HCT116 (cell line): ENCODE measurements at regions not wholly inside any gene's neighbourhood (a gene's known extent, or its start where the extent isn't known, plus 50 kb on each side); places are given as distances from the start of the nearest gene placed in this dataset.
"Not testable (repeated sequence)": the region's sequence is repeated elsewhere in the genome, so short reads cannot be mapped to it uniquely, and the experiment has no call there.

ENCODE experiments used
- CEBPB ChIP-seq: IDR thresholded peaks from 2 replicates; pipeline ENCODE4 v1.6.1; 2012; ENCODE audit warnings: low read depth
- CTCF ChIP-seq, 3 experiments: fragments of 200-600 bp in 1 of 3; sonication (generic) in 1 of 3; IDR thresholded peaks in 2 of 3; conservative IDR thresholded peaks in 1 of 3; 2 replicates each; pipeline ENCODE4 v1.5.1; 2012 to 2017; ENCODE audit warnings: low read depth in 2 of 3, low read length in 2 of 3, antibody characterized with exemption in 1 of 3, borderline replicate concordance in 1 of 3, control low read depth in 1 of 3, mild to moderate bottlenecking in 1 of 3, mixed read lengths in 1 of 3, mixed run types in 1 of 3, moderate library complexity in 1 of 3; ENCODE audit not compliant: insufficient read depth in 1 of 3
- ELF1 ChIP-seq: IDR thresholded peaks from 2 replicates; pipeline ENCODE4 v1.6.1; 2012; ENCODE audit warnings: low read depth, borderline replicate concordance
- EZH2 ChIP-seq: fragments of 200-600 bp; sonication (generic); IDR thresholded peaks from 2 replicates; pipeline ENCODE4 v1.6.1; 2017; ENCODE audit warnings: antibody characterized with exemption, mixed run types
- EZH2phosphoT487 ChIP-seq: fragments of 200-600 bp; IDR thresholded peaks from 2 replicates; pipeline ENCODE4 v1.6.1; 2018; ENCODE audit warnings: antibody characterized with exemption, borderline replicate concordance
- POLR2A ChIP-seq: IDR thresholded peaks from 2 replicates; pipeline ENCODE4 v1.7.0; 2011; ENCODE audit warnings: borderline replicate concordance; ENCODE audit not compliant: insufficient read depth, insufficient read length; ENCODE audit errors: extremely low read depth
- POLR2AphosphoS5 ChIP-seq: IDR thresholded peaks from 2 replicates; pipeline ENCODE4 v1.6.1; 2011; ENCODE audit warnings: mild to moderate bottlenecking, low read depth, low read length, moderate library complexity
- REST ChIP-seq: IDR thresholded peaks from 2 replicates; pipeline ENCODE4 v1.6.1; 2012; ENCODE audit warnings: low read depth
- YY1 ChIP-seq: IDR thresholded peaks from 2 replicates; pipeline ENCODE4 v1.6.1; 2011; ENCODE audit warnings: low read length, low read depth, moderate library complexity, mild to moderate bottlenecking; ENCODE audit not compliant: insufficient replicate concordance; ENCODE audit errors: extremely low read depth
- ZBTB33 ChIP-seq: IDR thresholded peaks from 2 replicates; pipeline ENCODE4 v1.6.1; 2011; ENCODE audit warnings: mild to moderate bottlenecking, low read length, moderate library complexity; ENCODE audit not compliant: insufficient replicate concordance; ENCODE audit errors: extremely low read depth

GRCh38 chr15:79512844-79513243 lies 80.7 kb downstream of the MINAR1 start:
- TF ChIP-seq POLR2A; ELF1; EZH2; CTCF (IDR thresholded peaks at IDR 0.05 in 2 of 3, conservative IDR thresholded peaks at IDR 0.05 in 1 of 3; ENCODE audit: borderline replicate concordance in 1 of 3, insufficient read depth in 1 of 3, low read depth in 2 of 3, low read length in 2 of 3); ZBTB33; YY1; REST; EZH2phosphoT487; CEBPB; POLR2AphosphoS5: not testable (repeated sequence)
